Epidermal melanocyte (primary cell): ENCODE measurements at regions not wholly inside any gene's neighbourhood (a gene's known extent, or its start where the extent isn't known, plus 50 kb on each side); places are given as distances from the start of the nearest gene placed in this dataset.

ENCODE experiments used
- DNase-seq: peaks from one replicate; pipeline ENCODE4 v3.0.0; 2011; ENCODE audit warnings: low spot score; ENCODE audit not compliant: insufficient read length

DNA sequence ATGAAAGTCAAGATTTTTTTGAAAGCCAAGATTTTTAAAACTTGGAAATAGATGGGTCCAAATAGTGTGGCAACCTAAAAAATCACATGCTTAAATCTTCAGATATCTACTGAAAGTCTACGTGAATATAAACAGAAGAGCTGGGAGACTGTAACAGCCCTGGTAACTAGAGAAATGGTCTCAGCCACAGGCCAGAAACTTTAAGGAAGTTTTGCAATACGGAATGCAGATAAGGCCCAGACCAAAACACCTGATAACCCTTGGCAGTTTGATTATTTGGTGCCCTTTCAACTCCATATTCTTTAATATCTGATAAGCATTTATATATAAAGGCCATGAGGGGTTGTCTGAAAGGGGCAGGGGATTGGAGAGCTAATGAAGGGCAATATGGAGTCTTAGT lies 537.3 kb upstream of the TGFBR2 start:
- no peak for DNase-seq

DNA sequence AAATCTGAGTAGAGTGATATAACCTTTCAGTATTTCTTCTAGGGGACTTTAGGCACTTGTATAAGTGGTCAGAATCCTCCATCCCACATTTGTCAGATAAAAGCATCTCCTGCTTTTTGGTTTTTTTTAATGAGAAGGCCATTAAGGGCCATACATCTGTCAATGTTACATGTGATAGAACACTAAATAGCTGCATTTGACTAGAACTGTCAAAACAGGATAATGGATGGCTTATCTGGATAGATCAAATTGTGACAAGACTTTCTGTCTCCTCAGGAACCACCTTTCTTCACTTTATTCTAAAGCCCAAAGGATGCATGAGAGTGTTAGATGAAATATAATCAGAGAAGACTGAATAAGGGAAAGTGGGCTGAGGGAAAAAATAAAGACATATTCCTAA lies 533.4 kb upstream of the TGFBR2 start:
- DNase-seq, result no peak

DNA sequence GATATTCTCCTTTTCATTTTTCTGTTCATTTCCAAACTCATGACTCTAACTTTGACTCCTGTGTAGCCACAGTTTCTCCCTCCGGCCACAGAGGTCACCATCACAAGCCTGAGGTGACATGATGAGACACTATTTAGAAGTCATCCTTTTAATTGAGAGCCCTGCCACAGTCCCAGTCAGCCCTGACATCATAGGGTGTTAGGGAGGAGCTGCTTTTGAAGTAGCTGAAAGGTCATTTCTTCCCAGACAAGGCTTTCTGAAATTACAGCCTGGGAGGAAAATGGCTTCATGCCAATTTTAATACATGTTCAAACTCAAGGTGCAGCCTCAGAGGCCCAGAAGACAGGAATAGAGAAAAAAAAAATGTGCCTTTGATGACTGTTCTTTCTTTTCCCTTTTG lies 532.8 kb upstream of the TGFBR2 start:
- no peak for DNase-seq

DNA sequence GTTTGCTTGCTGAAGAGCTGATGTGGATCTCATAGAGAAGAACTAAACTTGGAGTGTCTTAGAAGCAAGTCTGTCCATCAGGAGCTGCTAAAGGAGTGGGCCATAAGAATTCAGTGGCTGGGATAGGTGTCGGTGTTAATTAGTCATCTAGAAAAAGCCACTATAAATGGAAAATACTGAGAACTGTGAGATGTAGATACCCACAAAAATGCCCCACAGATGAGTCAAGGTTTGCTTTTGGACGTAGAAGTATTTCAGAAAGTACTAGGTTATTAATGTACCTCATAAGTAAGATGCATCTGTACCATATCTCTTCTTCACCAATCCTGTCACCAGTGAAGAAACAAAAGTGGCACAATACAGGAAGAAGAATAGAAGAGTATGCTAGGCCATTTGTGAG lies 530.9 kb upstream of the TGFBR2 start:
- no peak for DNase-seq

DNA sequence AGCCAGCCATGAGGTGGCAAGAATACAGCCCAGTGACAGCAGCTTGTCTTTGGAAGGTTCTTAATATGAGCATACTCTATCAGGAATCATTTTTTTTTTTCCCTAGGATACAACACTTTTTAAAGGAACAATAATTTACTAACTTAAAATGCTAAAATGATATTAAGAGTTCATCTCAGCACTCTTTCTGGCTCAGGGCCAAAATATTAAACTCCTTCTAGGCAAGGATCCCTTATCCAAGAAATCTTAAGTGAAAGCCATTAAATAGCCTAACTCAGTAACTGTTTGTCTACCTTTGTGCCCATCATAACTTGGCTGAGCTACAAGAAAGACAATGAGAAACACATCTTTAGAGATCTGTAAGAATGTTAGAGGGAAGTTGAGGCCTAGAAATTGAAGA lies 529.5 kb upstream of the TGFBR2 start:
- no peak for DNase-seq

DNA sequence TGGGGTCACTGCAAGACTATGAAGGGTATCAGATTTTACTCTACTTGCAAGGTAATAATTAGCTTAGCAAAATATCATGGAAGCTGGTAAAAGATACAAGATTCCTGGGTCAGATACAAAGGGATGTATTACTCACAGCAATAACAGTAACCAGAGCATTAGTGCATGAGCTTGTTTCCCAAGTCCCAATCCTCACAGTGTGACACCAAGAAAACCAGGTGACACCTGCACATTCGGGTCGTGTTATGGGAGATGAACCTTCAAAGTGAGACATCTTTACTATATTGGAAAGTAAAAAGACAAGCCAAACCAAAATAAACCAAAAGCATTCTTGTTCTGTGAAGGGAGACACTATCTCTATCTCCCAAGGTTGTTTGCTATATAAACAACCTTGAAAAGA lies 528.7 kb upstream of the TGFBR2 start:
- no peak for DNase-seq

DNA sequence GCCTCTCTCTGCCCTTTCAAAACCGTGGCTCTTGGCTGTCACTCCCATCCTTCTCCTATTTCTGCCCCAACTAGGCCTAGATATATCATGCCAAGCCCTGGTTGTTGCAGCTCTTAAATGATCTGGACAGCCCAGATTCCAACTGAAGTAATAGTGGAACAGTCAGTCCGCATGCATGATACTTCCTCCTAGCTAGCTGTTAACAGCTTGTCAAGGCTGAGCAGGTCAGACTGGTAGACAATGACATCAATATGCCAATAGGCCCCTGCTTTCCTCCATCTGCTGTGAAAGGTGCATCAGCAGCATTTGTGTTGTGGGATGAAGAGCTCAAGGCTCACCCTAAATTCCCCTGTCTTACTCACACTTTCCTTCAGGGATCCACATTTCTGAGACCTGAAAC lies 527.7 kb upstream of the TGFBR2 start:
- DNase-seq, result no peak

DNA sequence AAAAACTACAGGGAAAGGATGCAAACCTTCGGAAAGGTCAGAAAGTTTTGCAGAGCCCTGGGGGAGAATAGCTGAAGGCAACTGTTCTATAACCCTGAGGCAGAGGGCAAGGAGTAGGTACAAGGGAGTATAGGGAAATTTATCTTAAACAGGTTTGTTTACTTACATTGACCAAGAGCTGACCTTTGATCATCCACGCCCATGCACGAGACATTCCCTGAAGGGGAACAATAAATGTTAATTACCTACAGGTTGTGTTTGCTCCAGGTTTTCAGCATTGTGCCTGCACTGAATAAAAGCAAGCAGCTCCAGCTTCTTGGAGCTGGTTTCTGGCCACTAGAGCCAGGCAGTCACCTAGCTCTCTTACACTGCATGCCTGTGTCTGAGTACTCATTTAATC lies 524.5 kb upstream of the TGFBR2 start:
- no peak for DNase-seq

DNA sequence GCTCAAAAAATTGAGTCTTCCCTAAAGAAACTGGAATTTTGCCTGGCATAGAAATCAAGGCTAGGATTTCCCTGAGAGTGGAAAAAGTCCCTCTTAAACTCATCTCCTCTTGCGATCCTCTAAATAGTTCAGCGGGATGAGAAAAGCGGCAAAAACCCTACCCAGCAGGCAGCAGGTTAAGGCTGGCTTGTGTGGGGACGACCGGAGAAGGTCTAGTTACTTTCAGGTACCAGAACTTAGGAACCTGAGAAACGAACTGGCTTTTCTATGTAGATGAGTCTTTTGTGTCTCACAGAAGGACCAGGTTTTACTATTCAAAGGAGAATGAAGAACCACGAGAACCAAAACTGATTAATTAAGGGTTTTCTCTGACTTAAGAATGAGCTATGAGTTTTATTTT lies 523.7 kb upstream of the TGFBR2 start:
- DNase-seq, result no peak

DNA sequence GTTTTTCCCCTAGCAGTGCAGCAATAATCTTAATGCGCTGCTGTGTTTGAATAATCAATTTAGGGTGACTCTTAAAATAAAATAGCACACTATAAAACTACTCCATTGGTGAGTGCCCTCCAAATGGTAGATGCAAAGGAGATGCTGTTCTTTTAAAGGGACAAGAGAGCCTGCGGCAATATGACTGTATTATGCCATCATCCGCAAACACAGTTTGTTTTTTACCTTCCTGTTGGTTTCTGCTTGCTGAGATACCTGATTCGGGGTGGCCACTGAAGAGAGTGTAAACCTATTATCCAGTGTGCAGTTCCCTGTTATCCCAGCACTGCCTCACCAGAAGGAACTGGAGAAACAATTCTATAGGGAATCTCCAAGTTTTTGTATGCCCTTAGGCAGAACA lies 523.1 kb upstream of the TGFBR2 start:
- no peak for DNase-seq

DNA sequence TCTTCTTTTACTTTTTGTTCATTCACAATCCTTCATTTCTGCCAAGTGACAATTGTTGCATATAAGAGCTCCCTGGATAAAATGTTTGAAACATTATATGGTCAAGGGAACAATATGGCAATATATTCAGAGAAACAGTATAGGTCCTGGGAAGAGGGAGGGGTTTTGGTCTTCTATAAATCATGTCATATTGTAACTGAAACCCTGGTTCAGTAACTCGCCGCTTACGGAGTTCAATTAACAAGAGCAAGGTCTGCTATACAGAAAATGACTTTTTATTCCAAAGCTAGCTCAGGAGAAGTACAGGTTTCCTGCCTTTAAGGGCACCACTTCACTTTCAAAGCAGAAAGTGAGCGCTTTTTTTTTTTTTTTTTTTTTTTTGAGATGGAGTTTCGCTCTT lies 522.1 kb upstream of the TGFBR2 start:
- no peak for DNase-seq

DNA sequence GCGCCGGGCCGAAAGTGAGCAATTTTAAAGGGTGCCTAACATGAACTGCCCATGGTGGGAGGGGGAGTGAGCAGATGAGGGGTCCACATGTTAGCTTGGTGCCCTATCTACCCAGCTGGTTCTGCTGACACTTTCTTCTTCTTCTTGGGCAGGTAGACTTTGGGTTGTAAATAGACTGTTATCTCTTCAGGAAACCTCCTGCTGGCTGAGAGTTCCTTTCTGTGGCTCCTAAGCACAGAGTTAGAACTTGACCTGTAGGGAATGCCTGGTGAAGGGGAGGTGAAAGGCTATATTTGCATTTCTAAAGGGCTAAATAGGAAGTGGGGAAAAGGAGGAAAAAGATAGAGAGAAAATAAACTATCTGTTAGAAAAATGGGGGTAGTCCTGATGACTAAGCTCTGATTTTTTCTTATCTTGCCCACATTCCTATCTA lies 521.4 kb upstream of the TGFBR2 start:
- no peak for DNase-seq

DNA sequence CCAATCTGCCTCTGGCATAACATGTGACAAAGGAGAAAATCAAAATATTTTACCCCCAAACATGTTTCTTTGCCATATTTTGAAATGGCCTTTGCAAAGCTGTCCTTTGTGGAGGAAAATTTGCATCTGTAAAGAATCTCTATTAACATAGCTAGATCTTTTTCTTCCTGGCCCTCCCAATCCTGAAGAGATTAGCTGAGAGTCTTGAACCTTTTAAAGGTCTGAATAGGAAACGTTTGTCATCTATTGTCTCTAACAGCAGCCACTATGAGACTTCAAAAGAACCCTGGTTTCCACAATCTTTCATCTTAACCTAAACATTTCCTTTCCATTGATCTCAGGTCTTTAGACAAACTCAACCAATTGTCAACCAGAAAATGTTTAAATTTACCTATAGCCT lies 520.9 kb upstream of the TGFBR2 start:
- DNase-seq, result no peak

DNA sequence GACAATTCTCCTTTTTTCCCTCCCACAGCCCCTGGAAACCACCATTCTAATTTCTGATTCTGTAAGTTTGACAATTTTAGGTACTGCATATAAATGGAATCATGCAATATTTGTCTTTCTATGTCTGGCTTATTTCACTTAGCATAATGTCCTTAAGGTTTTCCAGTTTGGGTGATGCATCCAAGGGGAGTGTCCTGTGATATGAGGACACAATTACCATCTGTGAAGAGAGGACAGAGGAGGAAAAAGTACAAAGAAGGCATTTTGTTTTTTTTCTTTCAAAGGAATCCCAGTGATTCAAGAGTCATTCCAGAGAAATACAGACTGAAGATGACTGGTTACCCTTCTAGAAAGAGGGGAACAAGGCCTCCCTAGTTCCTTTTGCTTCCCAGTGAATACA lies 514.7 kb upstream of the TGFBR2 start:
- DNase-seq, result no peak

DNA sequence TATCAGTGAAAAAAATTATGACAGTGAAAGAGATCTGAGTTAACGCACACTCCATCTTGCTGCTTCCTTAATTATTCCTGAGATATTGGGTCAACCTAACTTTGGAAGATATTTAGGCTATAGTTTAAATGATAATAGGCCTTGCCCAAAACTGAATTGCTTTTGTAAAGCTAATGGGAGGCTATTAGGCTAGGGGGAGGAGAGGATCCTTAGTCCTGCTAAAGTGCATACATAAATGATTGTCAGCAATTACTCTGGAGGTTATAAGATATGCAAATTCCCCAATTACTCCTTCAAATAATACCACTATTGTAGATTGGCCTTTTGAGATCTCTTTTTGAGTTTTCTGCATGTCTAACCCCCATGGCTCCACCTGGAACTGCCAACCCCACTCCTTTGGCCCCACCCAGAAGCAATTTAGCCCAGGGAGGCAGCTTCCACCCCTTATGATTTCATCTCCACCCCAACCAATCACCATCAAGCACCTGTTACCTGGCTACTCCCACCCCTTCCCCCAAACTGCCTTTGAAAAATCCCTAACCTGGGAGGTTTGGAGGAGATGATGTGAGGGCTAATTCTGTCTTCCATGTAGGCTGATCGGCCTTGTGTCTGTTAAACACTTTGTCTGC lies 509.3 kb upstream of the TGFBR2 start:
- DNase-seq, result no peak

DNA sequence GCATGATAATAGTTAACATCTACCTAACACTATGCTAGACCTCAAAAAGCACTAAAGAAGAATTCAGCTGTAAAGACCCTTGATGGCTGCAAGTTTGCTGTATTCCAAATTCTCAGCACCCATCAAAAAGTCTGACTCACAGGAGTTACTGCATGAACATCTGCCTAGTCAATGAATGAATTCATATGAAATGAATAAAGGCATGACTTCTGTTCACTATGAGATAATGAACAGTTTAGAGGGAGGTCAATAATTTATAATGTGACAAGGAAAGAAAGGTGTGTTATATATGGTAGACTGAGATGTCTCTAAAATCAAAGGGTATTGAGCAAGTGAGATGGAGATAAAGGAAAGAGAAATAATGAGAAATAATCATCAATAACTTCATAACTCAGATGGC lies 508.2 kb upstream of the TGFBR2 start:
- DNase-seq, result no peak

DNA sequence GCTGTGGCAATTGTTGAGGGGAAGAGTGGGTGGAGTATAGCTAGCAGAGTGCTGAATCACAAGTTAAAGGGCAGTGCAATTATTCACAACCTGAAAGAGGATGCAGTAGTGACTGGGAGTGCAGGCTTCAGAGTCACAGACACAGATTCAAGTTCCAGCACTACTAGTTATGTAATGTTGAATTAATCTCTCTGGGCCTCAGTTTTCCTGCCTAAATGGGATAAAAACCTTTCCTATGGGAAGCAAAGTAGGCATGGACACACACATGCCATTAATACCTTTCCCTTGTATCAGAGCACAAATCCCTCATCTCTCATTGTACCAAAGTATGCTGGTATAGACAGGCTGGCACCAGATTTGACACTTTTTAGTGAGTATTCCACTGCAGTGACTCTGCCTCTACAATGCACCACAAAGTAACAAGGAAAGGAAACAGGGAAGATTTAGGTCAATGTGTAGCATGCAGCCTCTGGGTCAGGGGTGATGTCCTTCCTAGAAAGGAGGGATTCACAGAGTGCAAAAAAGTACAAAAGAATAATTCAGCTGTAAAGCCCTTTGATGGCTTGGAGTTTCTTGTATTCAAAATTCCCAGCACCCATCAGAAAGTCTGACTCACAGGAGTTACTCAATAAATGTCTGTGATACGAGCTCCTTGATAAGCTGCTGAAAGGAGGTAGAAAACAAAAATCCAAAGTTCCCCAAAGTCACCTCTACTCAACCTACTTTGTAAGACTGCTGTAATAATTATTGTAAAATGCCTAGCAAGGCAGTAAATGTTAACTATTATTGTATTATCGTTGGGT lies 507.5 kb upstream of the TGFBR2 start:
- no peak for DNase-seq

DNA sequence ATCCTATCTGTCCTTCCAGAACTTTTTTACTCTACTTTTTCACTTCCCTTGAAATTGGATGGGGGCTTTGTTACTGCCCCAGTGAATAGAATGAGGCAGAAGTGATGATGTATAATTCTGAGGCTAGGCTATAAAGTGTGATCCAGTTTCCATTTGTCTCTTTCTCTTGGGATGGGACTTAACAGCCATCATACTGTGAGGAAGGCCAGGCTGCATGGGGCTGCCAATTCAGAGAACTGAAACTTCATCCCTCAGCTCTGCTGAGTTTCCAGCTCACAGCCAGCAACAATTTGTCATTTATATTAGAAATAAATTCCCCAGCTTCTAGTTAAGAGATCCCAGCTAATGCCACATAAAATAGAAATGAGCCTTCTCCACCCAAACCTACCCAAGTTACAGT lies 504.0 kb upstream of the TGFBR2 start:
- no peak for DNase-seq

DNA sequence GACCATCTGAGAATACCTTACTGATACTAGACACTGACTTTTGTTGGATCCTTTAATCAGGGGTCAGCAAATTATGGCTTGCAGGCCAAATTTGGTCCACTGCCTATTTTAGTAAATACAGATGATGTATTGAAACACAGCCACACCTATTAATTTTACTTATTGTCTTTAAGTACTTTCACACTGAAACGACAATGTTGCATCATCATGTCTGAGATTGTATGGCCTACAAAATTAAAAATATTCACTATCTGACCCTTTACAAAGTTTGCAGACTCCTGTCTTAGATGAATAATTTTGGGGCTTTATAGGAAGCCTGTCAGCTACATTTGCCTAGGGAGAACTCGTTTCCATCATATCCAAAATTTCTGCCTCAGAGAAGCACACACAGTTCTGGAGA lies 503.2 kb upstream of the TGFBR2 start:
- DNase-seq, result no peak

DNA sequence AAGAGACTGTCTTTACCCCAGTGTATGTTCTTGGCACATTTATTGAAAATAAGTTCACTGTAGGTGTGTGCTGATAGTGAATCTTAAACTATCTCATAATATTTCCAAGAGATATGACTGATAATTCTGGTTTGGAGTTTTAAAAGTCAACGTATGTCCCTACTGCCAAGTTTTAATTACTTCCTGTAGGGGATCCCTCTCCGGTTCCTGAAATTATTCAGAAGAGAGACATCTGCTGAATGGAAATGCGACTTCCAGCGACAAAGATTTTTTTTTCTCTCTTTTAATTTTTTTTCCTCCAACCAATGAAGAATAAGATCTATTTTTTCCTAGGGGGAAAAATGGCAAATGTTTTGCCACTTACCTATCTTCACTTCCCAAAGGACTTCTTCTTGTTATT lies 498.9 kb upstream of the TGFBR2 start:
- no peak for DNase-seq

DNA sequence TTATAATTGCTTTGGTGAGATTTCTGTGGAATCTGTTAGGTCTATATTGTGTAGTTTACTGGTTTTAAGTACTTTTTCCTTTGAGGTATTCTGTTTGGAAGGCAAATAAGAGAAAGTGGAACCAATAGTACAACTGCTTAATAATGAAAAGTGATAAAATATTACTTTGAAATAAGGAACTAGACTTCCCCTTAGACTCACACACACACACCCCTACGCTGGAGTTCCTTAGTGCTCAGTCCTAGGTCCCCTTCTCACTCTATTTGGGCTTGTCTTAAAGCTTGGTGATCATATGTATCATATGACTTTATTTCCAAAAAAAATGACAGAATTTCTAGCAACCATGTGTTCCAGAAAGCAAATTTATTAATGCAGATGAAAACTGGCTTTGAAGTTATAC lies 494.0 kb upstream of the TGFBR2 start:
- no peak for DNase-seq

DNA sequence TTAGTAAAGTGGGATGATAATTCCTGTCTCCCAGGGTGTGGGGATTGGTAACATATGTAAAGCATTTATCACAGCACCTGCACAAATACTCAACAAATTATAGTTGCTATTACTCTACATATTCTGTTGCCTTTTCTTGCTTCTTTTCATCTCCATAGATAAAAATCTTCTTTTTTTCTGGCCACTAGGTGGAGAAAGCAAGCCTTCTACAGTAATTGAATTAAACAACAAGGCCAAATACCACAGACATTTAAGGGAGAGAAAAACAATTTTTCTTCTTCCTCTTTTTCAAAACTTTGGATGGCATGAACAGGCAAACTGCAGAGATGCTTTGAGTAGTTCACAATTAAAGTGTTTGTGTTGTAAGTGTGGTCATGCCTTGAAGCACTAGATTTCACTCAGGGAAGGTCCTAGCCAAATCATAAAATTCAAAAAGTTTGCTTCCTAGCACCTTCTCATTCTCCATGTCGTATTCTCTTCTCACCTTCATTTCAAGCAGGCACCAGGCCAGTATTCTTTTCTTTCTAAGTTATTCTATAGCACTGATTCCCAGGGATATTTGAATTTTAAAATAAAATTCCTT lies 493.4 kb upstream of the TGFBR2 start:
- DNase-seq, result no peak

DNA sequence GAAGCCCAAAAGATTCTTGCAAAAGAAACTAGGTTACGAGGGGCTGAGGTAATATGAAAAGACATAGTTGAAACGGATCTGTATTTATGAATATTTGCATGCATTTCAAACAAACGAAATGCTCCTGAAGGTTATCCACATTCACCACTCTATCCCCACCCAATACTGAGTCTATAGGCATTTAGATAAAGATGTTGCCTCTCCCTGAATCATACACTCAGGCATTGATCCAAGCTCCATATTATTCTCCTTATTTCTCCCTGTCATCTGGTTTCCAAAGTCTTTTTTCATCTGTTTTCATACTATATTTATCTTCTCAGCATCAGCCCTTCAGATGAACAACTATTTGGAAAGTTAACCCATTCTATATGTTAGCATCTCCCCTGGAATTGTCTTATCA lies 492.5 kb upstream of the TGFBR2 start:
- DNase-seq, result no peak
